ENCODE measurements at regions not wholly inside any gene's neighbourhood (a gene's known extent, or its start where the extent isn't known, plus 50 kb on each side); places are given as distances from the start of the nearest gene placed in this dataset.
"Not testable (repeated sequence)": the region's sequence is repeated elsewhere in the genome, so short reads cannot be mapped to it uniquely, and the experiment has no call there.

GRCh38 chr14:28247491-28247890, 519.1 kb upstream of the FOXG1 start:
- Histone ChIP-seq H2AFZ (no peak overlapping the region), H3K4me2 (ENCODE audit: unreplicated experiment) (no peak overlapping the region), H3K9me3 (ENCODE audit: low read depth) (no peaks in the 10 kb centered on the region), H4K20me1 (ENCODE audit: insufficient read depth) (no peaks in the 10 kb centered on the region), H3K9me2 (ENCODE audit: insufficient read depth) (no peaks in the 10 kb centered on the region), H3K36me3 (ENCODE audit: low read depth) (no peaks in the 10 kb centered on the region), H3K79me2 (ENCODE audit: insufficient read depth) (no peaks in the 10 kb centered on the region), H3K9ac (no peak overlapping the region), H3K4me3 (no peak overlapping the region), H3K4me1 (ENCODE audit: insufficient read depth) (no peaks in the 10 kb centered on the region), H3K27ac (no peak overlapping the region), H3F3A (ENCODE audit: insufficient read depth) (no peaks in the 10 kb centered on the region), H3K27me3 (replicated peaks; ENCODE audit: insufficient read depth) (no peaks in the 10 kb centered on the region)
- 5 to 7% methylated on average over 1 of the region's 1 CpG for WGBS, 2 experiments (ENCODE audit: low coverage in 1 of 2, low lambda C conversion rate in 2 of 2, missing lambda C conversion rate in 2 of 2)
- DNase-seq = no peak
- TF ChIP-seq EZH2 (IDR thresholded peaks at IDR 0.05; ENCODE audit: insufficient read depth, poor library complexity, severe bottlenecking) (no peak), EZH2phosphoT487 (IDR thresholded peaks at IDR 0.05; ENCODE audit: insufficient read depth, low read depth) (no peak)
- in situ Hi-C loops (cut with MboI) = no loop called here

GRCh38 chr14:28252124-28252523, 514.5 kb upstream of the FOXG1 start:
- DNase-seq; H3K4me3 ChIP-seq; H4K20me1 ChIP-seq (ENCODE audit: insufficient read depth); H3F3A ChIP-seq (ENCODE audit: insufficient read depth); H3K9ac ChIP-seq; H3K27me3 ChIP-seq (replicated peaks; ENCODE audit: insufficient read depth); H3K27ac ChIP-seq; H3K9me2 ChIP-seq (ENCODE audit: insufficient read depth); H3K4me2 ChIP-seq (ENCODE audit: unreplicated experiment); H3K36me3 ChIP-seq (ENCODE audit: low read depth); H3K79me2 ChIP-seq (ENCODE audit: insufficient read depth); H2AFZ ChIP-seq; H3K9me3 ChIP-seq (ENCODE audit: low read depth); in situ Hi-C loops (cut with MboI); H3K4me1 ChIP-seq (ENCODE audit: insufficient read depth): not testable (repeated sequence)
- 37 to 38% methylated on average over 3 of the region's 3 CpGs for WGBS, 2 experiments (ENCODE audit: low coverage in 1 of 2, low lambda C conversion rate in 2 of 2, missing lambda C conversion rate in 2 of 2)

GRCh38 chr14:28254768-28255167, 511.8 kb upstream of the FOXG1 start:
- no peak for DNase-seq
- H3K27ac ChIP-seq = no peak overlapping the region

GRCh38 chr14:28264306-28264705, 502.3 kb upstream of the FOXG1 start:
- DNase-seq = no peak
- Histone ChIP-seq H3K4me2 (ENCODE audit: unreplicated experiment) (no peak overlapping the region), H3F3A (ENCODE audit: insufficient read depth) (no peaks in the 10 kb centered on the region), H3K79me2 (ENCODE audit: insufficient read depth) (no peaks in the 10 kb centered on the region), H3K9ac (no peak overlapping the region), H3K9me2 (ENCODE audit: insufficient read depth) (no peaks in the 10 kb centered on the region), H3K4me1 (ENCODE audit: insufficient read depth) (no peaks in the 10 kb centered on the region), H4K20me1 (ENCODE audit: insufficient read depth) (no peaks in the 10 kb centered on the region), H3K4me3 (no peak overlapping the region), H3K27ac (no peak overlapping the region), H2AFZ (no peak overlapping the region), H3K27me3 (replicated peaks; ENCODE audit: insufficient read depth) (no peaks in the 10 kb centered on the region), H3K36me3 (ENCODE audit: low read depth) (no peaks in the 10 kb centered on the region), H3K9me3 (ENCODE audit: low read depth) (no peaks in the 10 kb centered on the region)
- TF ChIP-seq EZH2 (IDR thresholded peaks at IDR 0.05; ENCODE audit: insufficient read depth, poor library complexity, severe bottlenecking) (no peak), EZH2phosphoT487 (IDR thresholded peaks at IDR 0.05; ENCODE audit: insufficient read depth, low read depth) (no peak)
- 26 to 36% methylated on average over 26 to 29 of the region's 29 CpGs for WGBS, 2 experiments (ENCODE audit: low coverage in 1 of 2, low lambda C conversion rate in 2 of 2, missing lambda C conversion rate in 2 of 2)
- in situ Hi-C loops (cut with MboI) = no loop called here

More at GRCh38 chr14:28254768-28255167, 511.8 kb upstream of the FOXG1 start:
- Histone ChIP-seq H3K36me3 (ENCODE audit: low read depth) (no peaks in the 10 kb centered on the region), H3K9me3 (ENCODE audit: low read depth) (no peaks in the 10 kb centered on the region), H2AFZ (no peak overlapping the region), H3K9ac (no peak overlapping the region), H3K27me3 (replicated peaks; ENCODE audit: insufficient read depth) (no peaks in the 10 kb centered on the region), H3K4me2 (ENCODE audit: unreplicated experiment) (no peak overlapping the region), H3F3A (ENCODE audit: insufficient read depth) (no peaks in the 10 kb centered on the region), H3K4me1 (ENCODE audit: insufficient read depth) (no peaks in the 10 kb centered on the region), H4K20me1 (ENCODE audit: insufficient read depth) (no peaks in the 10 kb centered on the region), H3K79me2 (ENCODE audit: insufficient read depth) (no peaks in the 10 kb centered on the region), H3K9me2 (ENCODE audit: insufficient read depth) (no peaks in the 10 kb centered on the region), H3K4me3 (no peak overlapping the region)
- 0 to 5% methylated on average over 1 of the region's 1 CpG for WGBS, 2 experiments (ENCODE audit: low coverage in 1 of 2, low lambda C conversion rate in 2 of 2, missing lambda C conversion rate in 2 of 2)
- in situ Hi-C loops (cut with MboI) = no loop called here
- no peak for TF ChIP-seq EZH2 (IDR thresholded peaks at IDR 0.05; ENCODE audit: insufficient read depth, poor library complexity, severe bottlenecking)
- TF ChIP-seq EZH2phosphoT487 (IDR thresholded peaks at IDR 0.05; ENCODE audit: insufficient read depth, low read depth) = no peak

DNA sequence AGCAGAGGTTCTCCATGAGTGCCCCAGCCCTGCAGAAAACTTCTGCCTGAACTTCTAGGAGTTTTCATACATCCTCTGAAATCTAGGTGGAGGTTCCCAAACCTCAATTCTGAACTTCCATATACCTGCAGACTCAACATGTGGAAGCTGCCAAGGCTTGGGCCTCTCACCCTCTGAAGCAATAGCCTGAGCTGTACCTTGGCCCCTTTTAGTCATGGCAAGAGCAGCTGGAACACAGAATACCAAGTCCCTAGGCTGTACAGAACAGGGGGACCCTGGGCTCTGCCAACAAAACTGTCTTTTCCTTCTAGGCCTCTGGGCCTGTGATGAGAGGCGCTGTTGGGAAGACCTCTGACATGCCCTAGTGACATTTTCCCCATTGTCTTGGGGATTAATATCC, 494.3 kb upstream of the FOXG1 start:
- WGBS, 2 experiments (ENCODE audit: low coverage in 1 of 2, low lambda C conversion rate in 2 of 2, missing lambda C conversion rate in 2 of 2) = 6 to 33% methylated on average over 1 of the region's 1 CpG
- H3K36me3 ChIP-seq (ENCODE audit: low read depth) = no peaks in the 10 kb centered on the region

More for the DNA sequence above, 494.3 kb upstream of the FOXG1 start:
- no peak for TF ChIP-seq EZH2phosphoT487 (IDR thresholded peaks at IDR 0.05; ENCODE audit: insufficient read depth, low read depth)
- TF ChIP-seq EZH2 (IDR thresholded peaks at IDR 0.05; ENCODE audit: insufficient read depth, poor library complexity, severe bottlenecking) = no peak
- in situ Hi-C loops (cut with MboI) = no loop called here
- H3K27ac ChIP-seq = no peak overlapping the region
- no peaks in the 10 kb centered on the region for H3K27me3 ChIP-seq (replicated peaks; ENCODE audit: insufficient read depth)
- H3K79me2 ChIP-seq (ENCODE audit: insufficient read depth) = no peaks in the 10 kb centered on the region
- no peaks in the 10 kb centered on the region for H3K9me2 ChIP-seq (ENCODE audit: insufficient read depth)
- H2AFZ ChIP-seq = no peak overlapping the region
- H3K4me1 ChIP-seq (ENCODE audit: insufficient read depth) = no peaks in the 10 kb centered on the region
- H4K20me1 ChIP-seq (ENCODE audit: insufficient read depth) = no peaks in the 10 kb centered on the region
- H3K9me3 ChIP-seq (ENCODE audit: low read depth) = no peaks in the 10 kb centered on the region
- H3F3A ChIP-seq (ENCODE audit: insufficient read depth) = no peaks in the 10 kb centered on the region
- no peak overlapping the region for H3K9ac ChIP-seq
- no peak for DNase-seq
- H3K4me3 ChIP-seq = no peak overlapping the region
- H3K4me2 ChIP-seq (ENCODE audit: unreplicated experiment) = no peak overlapping the region
